Medulla oblongata (tissue), 1 donor: ENCODE measurements at regions not wholly inside any gene's neighbourhood (a gene's known extent, or its start where the extent isn't known, plus 50 kb on each side); places are given as distances from the start of the nearest gene placed in this dataset.
"Not testable (repeated sequence)": the region's sequence is repeated elsewhere in the genome, so short reads cannot be mapped to it uniquely, and the experiment has no call there.

Experiments
- DNase-seq: peaks from one replicate; pipeline ENCODE4 v3.0.0-alpha.2; 2015; ENCODE audit errors: extremely low spot score

GRCh38 chr5:98111686-98112085 is 661.8 kb upstream of the RGMB start:
- no peak for DNase-seq

GRCh38 chr5:98121036-98121936 is 652.2 kb upstream of the RGMB start:
- no peak for DNase-seq

GRCh38 chr5:98128271-98128670 is 645.2 kb upstream of the RGMB start:
- no peak for DNase-seq

- DNase-seq: no peak
These were observed 644.6 kb upstream of the RGMB start for GRCh38 chr5:98128846-98129245.

- no peak for DNase-seq
These were observed 643.0 kb upstream of the RGMB start for GRCh38 chr5:98130261-98131035.

GRCh38 chr5:98144116-98144515 is 629.3 kb upstream of the RGMB start:
- no peak for DNase-seq

- no peak for DNase-seq
These were observed 628.8 kb upstream of the RGMB start for GRCh38 chr5:98144710-98145109.

GRCh38 chr5:98157368-98157767 is 616.1 kb upstream of the RGMB start:
- DNase-seq: no peak

- no peak for DNase-seq
These were observed 615.0 kb upstream of the RGMB start for GRCh38 chr5:98158440-98158839.

- DNase-seq: no peak
These were observed 609.5 kb upstream of the RGMB start for GRCh38 chr5:98163796-98164493.

- no peak for DNase-seq
These were observed 604.6 kb upstream of the RGMB start for GRCh38 chr5:98168871-98169270.

- no peak for DNase-seq
These were observed 602.5 kb upstream of the RGMB start for GRCh38 chr5:98170994-98171393.

GRCh38 chr5:98173334-98173733 is 600.1 kb upstream of the RGMB start:
- DNase-seq: no peak

GRCh38 chr5:98175474-98175873 is 598.0 kb upstream of the RGMB start:
- no peak for DNase-seq

- no peak for DNase-seq
These were observed 593.4 kb upstream of the RGMB start for GRCh38 chr5:98179791-98180755.

- no peak for DNase-seq
These were observed 587.3 kb upstream of the RGMB start for GRCh38 chr5:98186128-98186527.

GRCh38 chr5:98187945-98188344 is 585.5 kb upstream of the RGMB start:
- no peak for DNase-seq

GRCh38 chr5:98190344-98190743 is 583.1 kb upstream of the RGMB start:
- DNase-seq: not testable (repeated sequence)

GRCh38 chr5:98193921-98194760 is 579.3 kb upstream of the RGMB start:
- DNase-seq: no peak
